NCI-H2107 treated with DMSO at 0.1 percent for 48 hours (cell line): ENCODE measurements at regions not wholly inside any gene's neighbourhood (a gene's known extent, or its start where the extent isn't known, plus 50 kb on each side); places are given as distances from the start of the nearest gene placed in this dataset.

Source experiments
- DNase-seq: peaks from one replicate; lab custom pipeline; 2025; ENCODE audit not compliant: unreplicated experiment; lab: John Stamatoyannopoulos, UW

- no peak for DNase-seq
Observed at GRCh38 chr10:107238275-107238674, 73.8 kb upstream of the SORCS1 start.

GRCh38 chr10:107232013-107232412 lies 67.5 kb upstream of the SORCS1 start:
- DNase-seq: no peak

GRCh38 chr10:107230887-107231286 lies 66.4 kb upstream of the SORCS1 start:
- no peak for DNase-seq

- no peak for DNase-seq
Observed at GRCh38 chr10:107215681-107216080, 51.2 kb upstream of the SORCS1 start.
